Neural progenitor cell (in vitro differentiated cells): ENCODE measurements at regions not wholly inside any gene's neighbourhood (a gene's known extent, or its start where the extent isn't known, plus 50 kb on each side); places are given as distances from the start of the nearest gene placed in this dataset.

ENCODE experiments used
- CTCF ChIP-seq: fragments of 200-600 bp; sonication (generic); IDR thresholded peaks from 2 replicates; pipeline ENCODE4 v1.5.1; 2017; ENCODE audit warnings: antibody characterized with exemption, mild to moderate bottlenecking
- EZH2 ChIP-seq: fragments of 200-600 bp; sonication (generic); IDR thresholded peaks from 2 replicates; pipeline ENCODE4 v1.6.1; 2017; ENCODE audit warnings: antibody characterized with exemption, mild to moderate bottlenecking, moderate library complexity

- no peak for TF ChIP-seq CTCF
- TF ChIP-seq EZH2, result no peak
Measured at GRCh38 chr1:228835911-228836310, 100.6 kb downstream of the RHOU start.
